RPMI8226 (cell line): ENCODE measurements at regions not wholly inside any gene's neighbourhood (a gene's known extent, or its start where the extent isn't known, plus 50 kb on each side); places are given as distances from the start of the nearest gene placed in this dataset.
"Not testable (repeated sequence)": the region's sequence is repeated elsewhere in the genome, so short reads cannot be mapped to it uniquely, and the experiment has no call there.

Source experiments
- DNase-seq: peaks from one replicate; pipeline ENCODE4 v3.0.0-alpha.2; 2015

- no peak for DNase-seq
Measured at GRCh38 chrX:78603908-78604307, 55.2 kb downstream of the RTL3 start.

- no peak for DNase-seq
Measured at GRCh38 chrX:78595901-78596502, 63.1 kb downstream of the RTL3 start.

GRCh38 chrX:78593701-78594100, 65.4 kb downstream of the RTL3 start:
- no peak for DNase-seq

GRCh38 chrX:78592030-78592429, 67.1 kb downstream of the RTL3 start:
- no peak for DNase-seq

GRCh38 chrX:78574306-78574705, 84.8 kb downstream of the RTL3 start:
- no peak for DNase-seq

GRCh38 chrX:78573630-78574029, 85.5 kb downstream of the RTL3 start:
- DNase-seq: no peak

- no peak for DNase-seq
Measured at GRCh38 chrX:78571849-78572248, 87.3 kb downstream of the RTL3 start.

GRCh38 chrX:78555401-78555980, 103.6 kb downstream of the RTL3 start:
- DNase-seq: no peak

- DNase-seq: not testable (repeated sequence)
Measured at GRCh38 chrX:78552628-78553027, 106.5 kb downstream of the RTL3 start.

GRCh38 chrX:78548012-78548411, 111.1 kb downstream of the RTL3 start:
- no peak for DNase-seq

- no peak for DNase-seq
Measured at GRCh38 chrX:78545233-78545632, 113.9 kb downstream of the RTL3 start.

GRCh38 chrX:78543281-78543680, 115.8 kb downstream of the RTL3 start:
- no peak for DNase-seq

- no peak for DNase-seq
Measured at GRCh38 chrX:78540171-78540570, 119.0 kb downstream of the RTL3 start.

- DNase-seq: no peak
Measured at GRCh38 chrX:78534221-78534620, 124.9 kb downstream of the RTL3 start.

- no peak for DNase-seq
Measured at GRCh38 chrX:78532363-78532762, 126.8 kb downstream of the RTL3 start.

GRCh38 chrX:78527818-78528217, 131.3 kb downstream of the RTL3 start:
- no peak for DNase-seq

- DNase-seq: no peak
Measured at GRCh38 chrX:78527263-78527662, 131.9 kb downstream of the RTL3 start.

- no peak for DNase-seq
Measured at GRCh38 chrX:78522601-78523000, 136.5 kb downstream of the RTL3 start.

GRCh38 chrX:78517124-78517523, 142.0 kb downstream of the RTL3 start:
- no peak for DNase-seq

GRCh38 chrX:78514852-78515251, 144.3 kb downstream of the RTL3 start:
- DNase-seq: no peak

GRCh38 chrX:78513971-78514738, 145.0 kb downstream of the RTL3 start:
- DNase-seq: no peak

- no peak for DNase-seq
Measured at GRCh38 chrX:78506248-78506647, 152.9 kb downstream of the RTL3 start.

GRCh38 chrX:78496483-78496882, 162.6 kb downstream of the RTL3 start:
- DNase-seq: no peak

- no peak for DNase-seq
Measured at GRCh38 chrX:78493180-78493579, 165.8 kb upstream of the CYSLTR1 start.
